ENCODE measurements at regions not wholly inside any gene's neighbourhood (a gene's known extent, or its start where the extent isn't known, plus 50 kb on each side); places are given as distances from the start of the nearest gene placed in this dataset.

GRCh38 chr2:125272651-125273050, 1247.6 kb downstream of the CNTNAP5 start:
- TF ChIP-seq CTCF (IDR thresholded peaks at IDR 0.05; ENCODE audit: low read length), result no peak
- TF ChIP-seq EZH2phosphoT487 (IDR thresholded peaks at IDR 0.05; ENCODE audit: low read length), result no peak
- no peak for TF ChIP-seq EZH2 (optimal IDR thresholded peaks at IDR 0.05; ENCODE audit: low read depth, low read length)
